Prostate gland (tissue), 2 donors: ENCODE measurements at regions not wholly inside any gene's neighbourhood (a gene's known extent, or its start where the extent isn't known, plus 50 kb on each side); places are given as distances from the start of the nearest gene placed in this dataset.

Experiments used
- POLR2A ChIP-seq: fragments of 450-650 bp; IDR thresholded peaks from one replicate; pipeline ENCODE4 v1.6.1; 2016; ENCODE audit warnings: antibody characterized with exemption, mild to moderate bottlenecking
- POLR2AphosphoS5 ChIP-seq: sonication (generic); formaldehyde crosslinking; IDR thresholded peaks from one replicate; pipeline ENCODE4 v1.6.1; 2017; ENCODE audit warnings: antibody characterized with exemption
- TF ChIP-seq, protein P1 (sequence below), 4 experiments: fragments of 200-600 bp in 2 of 4; fragments of 450-650 bp in 2 of 4; sonication (generic) in 2 of 4; IDR thresholded peaks; 1 replicate in 3 of 4; 2 replicates in 1 of 4; pipeline ENCODE4 v1.5.1; 2016 to 2019; ENCODE audit warnings: antibody characterized with exemption in 4 of 4, mild to moderate bottlenecking in 2 of 4, moderate library complexity in 2 of 4

GRCh38 chr4:125725957-125726525, 411.3 kb downstream of the FAT4 start:
- TF ChIP-seq POLR2A: no peak
- TF ChIP-seq, protein P1, sequence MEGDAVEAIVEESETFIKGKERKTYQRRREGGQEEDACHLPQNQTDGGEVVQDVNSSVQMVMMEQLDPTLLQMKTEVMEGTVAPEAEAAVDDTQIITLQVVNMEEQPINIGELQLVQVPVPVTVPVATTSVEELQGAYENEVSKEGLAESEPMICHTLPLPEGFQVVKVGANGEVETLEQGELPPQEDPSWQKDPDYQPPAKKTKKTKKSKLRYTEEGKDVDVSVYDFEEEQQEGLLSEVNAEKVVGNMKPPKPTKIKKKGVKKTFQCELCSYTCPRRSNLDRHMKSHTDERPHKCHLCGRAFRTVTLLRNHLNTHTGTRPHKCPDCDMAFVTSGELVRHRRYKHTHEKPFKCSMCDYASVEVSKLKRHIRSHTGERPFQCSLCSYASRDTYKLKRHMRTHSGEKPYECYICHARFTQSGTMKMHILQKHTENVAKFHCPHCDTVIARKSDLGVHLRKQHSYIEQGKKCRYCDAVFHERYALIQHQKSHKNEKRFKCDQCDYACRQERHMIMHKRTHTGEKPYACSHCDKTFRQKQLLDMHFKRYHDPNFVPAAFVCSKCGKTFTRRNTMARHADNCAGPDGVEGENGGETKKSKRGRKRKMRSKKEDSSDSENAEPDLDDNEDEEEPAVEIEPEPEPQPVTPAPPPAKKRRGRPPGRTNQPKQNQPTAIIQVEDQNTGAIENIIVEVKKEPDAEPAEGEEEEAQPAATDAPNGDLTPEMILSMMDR (IDR thresholded peaks at IDR 0.05): no peak
- TF ChIP-seq POLR2AphosphoS5: no peak
